22Rv1 (cell line): ENCODE measurements at regions not wholly inside any gene's neighbourhood (a gene's known extent, or its start where the extent isn't known, plus 50 kb on each side); places are given as distances from the start of the nearest gene placed in this dataset.

Source experiments
- CTCF ChIP-seq: fragments of 450-650 bp; IDR thresholded peaks from 2 replicates; pipeline ENCODE4 v1.5.1; 2017; ENCODE audit warnings: mild to moderate bottlenecking
- ZFX ChIP-seq: fragments of 450-650 bp; IDR thresholded peaks from 2 replicates; pipeline ENCODE4 v1.6.1; 2017; ENCODE audit warnings: antibody characterized with exemption, borderline replicate concordance

- TF ChIP-seq CTCF: no peak
- no peak for TF ChIP-seq ZFX
Observed at GRCh38 chr11:62064221-62064620, 59.6 kb upstream of the INCENP start.
